Uterus (tissue), 3 donors: ENCODE measurements at regions not wholly inside any gene's neighbourhood (a gene's known extent, or its start where the extent isn't known, plus 50 kb on each side); places are given as distances from the start of the nearest gene placed in this dataset.
"Not testable (repeated sequence)": the region's sequence is repeated elsewhere in the genome, so short reads cannot be mapped to it uniquely, and the experiment has no call there.

Source experiments
- DNase-seq, 2 donors: peaks; one replicate each; pipeline ENCODE4 v3.0.0-alpha.2; 2019 to 2020
- H3K27ac ChIP-seq, 2 donors: fragments of 200-600 bp; sonication (generic); 1 replicate in 1 of 2; 2 replicates in 1 of 2; pipeline ENCODE4 v1.5.1; 2016 to 2018
- H3K27me3 ChIP-seq, 2 donors: fragments of 200-600 bp; sonication (generic); one replicate each; pipeline ENCODE4 v1.5.1; 2018 to 2019; ENCODE audit warnings: control low read depth in 1 of 2
- H3K36me3 ChIP-seq, 2 donors: fragments of 200-600 bp; sonication (generic); one replicate each; pipeline ENCODE4 v1.5.1; 2019; ENCODE audit warnings: control low read depth in 1 of 2
- H3K4me1 ChIP-seq, 2 donors: fragments of 200-600 bp; sonication (generic); one replicate each; pipeline ENCODE4 v1.5.1; 2018 to 2019; ENCODE audit warnings: control low read depth in 1 of 2
- H3K4me3 ChIP-seq, 2 donors: fragments of 200-600 bp; sonication (generic); 1 replicate in 1 of 2; 2 replicates in 1 of 2; pipeline ENCODE4 v1.5.1; 2018 to 2019; ENCODE audit warnings: mild to moderate bottlenecking in 1 of 2
- H3K9me3 ChIP-seq, 2 donors: fragments of 200-600 bp; sonication (generic); one replicate each; pipeline ENCODE4 v1.5.1; 2019; ENCODE audit warnings: control low read depth in 1 of 2
- POLR2A ChIP-seq, 2 donors: fragments of 450-650 bp; IDR thresholded peaks; one replicate each; pipeline ENCODE4 v1.6.1; 2016; ENCODE audit warnings: antibody characterized with exemption in 2 of 2, mild to moderate bottlenecking in 1 of 2, moderate library complexity in 1 of 2
- intact Hi-C: fragments of 100-400 bp; cut with DNase I; formaldehyde crosslinking; loops from one replicate; pipeline ENCODE4 v1.15.1; 2023; ENCODE audit warnings: low total_unique reads
- TF ChIP-seq, protein P1 (sequence below), 4 experiments: fragments of 200-600 bp in 2 of 4; fragments of 450-650 bp in 2 of 4; sonication (generic) in 2 of 4; IDR thresholded peaks; one replicate each; pipeline ENCODE4 v1.5.1; 2016 to 2019; ENCODE audit warnings: antibody characterized with exemption in 4 of 4, mild to moderate bottlenecking in 2 of 4, moderate library complexity in 1 of 4
- donor health status: DM: yes; HTN: yes; CAD: no.

GRCh38 chr2:184444623-184445223, 153.6 kb upstream of the ZNF804A start:
- H3K9me3 ChIP-seq = no peaks in the 10 kb centered on the region
- DNase-seq = no peak
- intact Hi-C loops = no loop called here

DNA sequence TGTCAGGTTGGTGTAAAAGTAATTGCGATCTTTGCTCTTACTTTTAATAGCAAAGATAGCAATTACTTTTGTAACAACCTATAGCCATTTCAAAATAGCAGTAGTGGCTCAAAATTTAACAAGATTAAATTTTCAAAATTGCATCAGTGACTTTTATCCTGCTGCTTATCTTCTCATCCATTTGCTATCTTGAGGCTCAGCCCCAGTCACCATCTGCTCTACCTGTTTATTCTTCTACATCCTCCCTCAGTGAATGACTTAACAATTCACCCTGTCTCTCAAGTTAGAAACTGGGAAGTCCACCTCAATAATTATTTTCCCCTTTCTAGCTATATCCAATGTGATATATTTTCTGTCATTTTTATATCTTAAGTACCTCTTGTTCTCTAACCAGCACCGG, 148.6 kb upstream of the ZNF804A start:
- Histone ChIP-seq H3K4me3 (no peak overlapping the region), H3K4me1 (no peaks in the 10 kb centered on the region), H3K36me3 (no peaks in the 10 kb centered on the region), H3K9me3 (no peaks in the 10 kb centered on the region), H3K27me3 (no peaks in the 10 kb centered on the region), H3K27ac (no peak overlapping the region)
- intact Hi-C loops = no loop called here
- TF ChIP-seq, protein P1, sequence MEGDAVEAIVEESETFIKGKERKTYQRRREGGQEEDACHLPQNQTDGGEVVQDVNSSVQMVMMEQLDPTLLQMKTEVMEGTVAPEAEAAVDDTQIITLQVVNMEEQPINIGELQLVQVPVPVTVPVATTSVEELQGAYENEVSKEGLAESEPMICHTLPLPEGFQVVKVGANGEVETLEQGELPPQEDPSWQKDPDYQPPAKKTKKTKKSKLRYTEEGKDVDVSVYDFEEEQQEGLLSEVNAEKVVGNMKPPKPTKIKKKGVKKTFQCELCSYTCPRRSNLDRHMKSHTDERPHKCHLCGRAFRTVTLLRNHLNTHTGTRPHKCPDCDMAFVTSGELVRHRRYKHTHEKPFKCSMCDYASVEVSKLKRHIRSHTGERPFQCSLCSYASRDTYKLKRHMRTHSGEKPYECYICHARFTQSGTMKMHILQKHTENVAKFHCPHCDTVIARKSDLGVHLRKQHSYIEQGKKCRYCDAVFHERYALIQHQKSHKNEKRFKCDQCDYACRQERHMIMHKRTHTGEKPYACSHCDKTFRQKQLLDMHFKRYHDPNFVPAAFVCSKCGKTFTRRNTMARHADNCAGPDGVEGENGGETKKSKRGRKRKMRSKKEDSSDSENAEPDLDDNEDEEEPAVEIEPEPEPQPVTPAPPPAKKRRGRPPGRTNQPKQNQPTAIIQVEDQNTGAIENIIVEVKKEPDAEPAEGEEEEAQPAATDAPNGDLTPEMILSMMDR (IDR thresholded peaks at IDR 0.05) = no peak
- no peak for TF ChIP-seq POLR2A (IDR thresholded peaks at IDR 0.05)
- no peak for DNase-seq

More at GRCh38 chr2:184444623-184445223, 153.6 kb upstream of the ZNF804A start:
- Histone ChIP-seq H3K4me1 (no peaks in the 10 kb centered on the region), H3K27ac (no peak overlapping the region), H3K4me3 (no peak overlapping the region), H3K27me3 (no peaks in the 10 kb centered on the region), H3K36me3 (no peaks in the 10 kb centered on the region)
- TF ChIP-seq, protein P1 (IDR thresholded peaks at IDR 0.05) = no peak
- no peak for TF ChIP-seq POLR2A (IDR thresholded peaks at IDR 0.05)

GRCh38 chr2:184452907-184453306, 145.4 kb upstream of the ZNF804A start:
- no peak overlapping the region for H3K27ac ChIP-seq
- TF ChIP-seq, protein P1 (IDR thresholded peaks at IDR 0.05) = no peak
- TF ChIP-seq POLR2A (IDR thresholded peaks at IDR 0.05) = no peak
- no peaks in the 10 kb centered on the region for H3K27me3 ChIP-seq
- DNase-seq = no peak
- H3K4me3 ChIP-seq = no peak overlapping the region
- no peaks in the 10 kb centered on the region for H3K4me1 ChIP-seq
- intact Hi-C loops = no loop called here
- H3K9me3 ChIP-seq = no peaks in the 10 kb centered on the region
- H3K36me3 ChIP-seq = no peaks in the 10 kb centered on the region

GRCh38 chr2:184455624-184456023, 142.7 kb upstream of the ZNF804A start:
- H3K27me3 ChIP-seq = no peaks in the 10 kb centered on the region
- no peak overlapping the region for H3K27ac ChIP-seq
- no peaks in the 10 kb centered on the region for H3K4me1 ChIP-seq
- no peaks in the 10 kb centered on the region for H3K9me3 ChIP-seq
- no peak overlapping the region for H3K4me3 ChIP-seq
- no peak for TF ChIP-seq POLR2A (IDR thresholded peaks at IDR 0.05)
- TF ChIP-seq, protein P1 (IDR thresholded peaks at IDR 0.05) = no peak
- intact Hi-C loops = no loop called here
- no peaks in the 10 kb centered on the region for H3K36me3 ChIP-seq
- DNase-seq = no peak

GRCh38 chr2:184456693-184457092, 141.6 kb upstream of the ZNF804A start:
- H3K4me3 ChIP-seq, intact Hi-C loops, H3K4me1 ChIP-seq, H3K27ac ChIP-seq, H3K9me3 ChIP-seq, DNase-seq, H3K36me3 ChIP-seq, H3K27me3 ChIP-seq: not testable (repeated sequence)
